Kidney epithelial cell (primary cell): ENCODE measurements at regions not wholly inside any gene's neighbourhood (a gene's known extent, or its start where the extent isn't known, plus 50 kb on each side); places are given as distances from the start of the nearest gene placed in this dataset.

ENCODE experiments used
- DNase-seq: peaks from one replicate; pipeline ENCODE4 v3.0.0-alpha.2; 2010; ENCODE audit warnings: low read depth
- H3K27me3 ChIP-seq: 2 replicates; pipeline ENCODE4 v1.6.0; 2011; ENCODE audit warnings: low read length; ENCODE audit not compliant: control insufficient read depth, insufficient read depth
- H3K36me3 ChIP-seq: 2 replicates; pipeline ENCODE4 v1.5.1; 2011; ENCODE audit warnings: low read length; ENCODE audit not compliant: control insufficient read depth, insufficient read depth
- H3K4me3 ChIP-seq: 2 replicates; pipeline ENCODE4 v1.5.1; 2011; ENCODE audit warnings: low read depth, mild to moderate bottlenecking, control low read depth, low read length
- CTCF ChIP-seq: IDR thresholded peaks from 2 replicates; pipeline ENCODE4 v1.5.1; 2011; ENCODE audit warnings: mild to moderate bottlenecking, moderate library complexity, low read length, control low read depth, inconsistent platforms; ENCODE audit not compliant: insufficient read depth, poor library complexity, severe bottlenecking

- no peaks in the 10 kb centered on the region for H3K27me3 ChIP-seq
- DNase-seq = peak; percentile 54
- TF ChIP-seq CTCF = no peak
These were observed 470.8 kb downstream of the SOX2 start for GRCh38 chr3:182182531-182182968.

GRCh38 chr3:182183716-182184430 lies 472.1 kb downstream of the SOX2 start:
- Histone ChIP-seq H3K4me3 (no peak overlapping the region), H3K27me3 (no peaks in the 10 kb centered on the region), H3K36me3 (no peaks in the 10 kb centered on the region)
- no peak for TF ChIP-seq CTCF
- DNase-seq = no peak

More at GRCh38 chr3:182182531-182182968, 470.8 kb downstream of the SOX2 start:
- Histone ChIP-seq H3K36me3 (no peaks in the 10 kb centered on the region), H3K4me3 (no peak overlapping the region)

GRCh38 chr3:182185313-182185712 lies 473.6 kb downstream of the SOX2 start:
- no peak for TF ChIP-seq CTCF
- H3K36me3 ChIP-seq = no peaks in the 10 kb centered on the region
- H3K4me3 ChIP-seq = no peak overlapping the region
- no peaks in the 10 kb centered on the region for H3K27me3 ChIP-seq
- no peak for DNase-seq

- H3K27me3 ChIP-seq = no peaks in the 10 kb centered on the region
- H3K4me3 ChIP-seq = no peak overlapping the region
- no peaks in the 10 kb centered on the region for H3K36me3 ChIP-seq
- no peak for DNase-seq
- TF ChIP-seq CTCF = no peak
These were observed 478.3 kb downstream of the SOX2 start for GRCh38 chr3:182190056-182190455.

- Histone ChIP-seq H3K36me3 (no peaks in the 10 kb centered on the region), H3K4me3 (no peak overlapping the region), H3K27me3 (no peaks in the 10 kb centered on the region)
- TF ChIP-seq CTCF = no peak
- DNase-seq = no peak
These were observed 486.6 kb downstream of the SOX2 start for GRCh38 chr3:182198345-182198744.
